HG03469 (cell line): ENCODE measurements at regions not wholly inside any gene's neighbourhood (a gene's known extent, or its start where the extent isn't known, plus 50 kb on each side); places are given as distances from the start of the nearest gene placed in this dataset.
"Not testable (repeated sequence)": the region's sequence is repeated elsewhere in the genome, so short reads cannot be mapped to it uniquely, and the experiment has no call there.

Experiments used
- ATAC-seq: cut with Tn5 transposase; IDR thresholded peaks from one replicate; pipeline ENCODE4 v1.9.1; 2021; ENCODE audit warnings: mild to moderate bottlenecking, moderate library complexity, moderate number of reproducible peaks; ENCODE audit not compliant: unreplicated experiment

DNA sequence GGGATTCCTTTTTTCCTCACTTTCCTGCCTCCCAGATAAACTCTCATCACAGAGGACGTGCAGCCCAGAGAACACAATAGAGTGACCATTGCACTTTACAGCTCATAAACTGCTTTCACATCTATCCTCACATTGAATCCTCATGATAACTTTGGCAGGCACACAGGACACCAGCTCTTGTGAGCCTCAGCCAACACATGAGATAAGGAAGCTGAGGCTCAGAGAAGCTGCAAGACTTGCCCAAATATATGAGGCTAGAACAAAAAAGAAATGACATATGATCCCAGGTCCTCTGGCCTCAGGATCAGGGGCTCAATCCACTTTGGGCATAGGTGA lies 85.0 kb upstream of the CPEB2 start:
- ATAC-seq: no peak

DNA sequence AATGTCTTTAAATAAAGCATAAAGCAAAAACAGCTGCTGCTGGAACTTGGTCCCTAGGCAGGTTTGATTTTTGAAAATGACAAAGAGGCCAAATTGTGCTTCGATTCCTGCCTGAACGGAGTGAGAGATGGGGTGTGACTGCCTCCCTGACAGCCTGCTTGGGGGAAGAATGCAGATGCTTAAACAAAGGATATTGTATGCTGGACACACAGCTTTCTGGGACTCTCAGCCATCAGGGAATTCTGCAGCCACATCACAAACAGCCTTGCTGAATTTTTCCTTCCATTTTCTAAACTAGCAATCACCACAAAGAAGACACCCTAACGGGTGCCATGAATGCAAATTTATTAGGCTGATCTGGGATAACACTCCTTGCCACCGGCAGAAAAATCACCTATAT lies 83.9 kb upstream of the CPEB2 start:
- ATAC-seq: no peak

DNA sequence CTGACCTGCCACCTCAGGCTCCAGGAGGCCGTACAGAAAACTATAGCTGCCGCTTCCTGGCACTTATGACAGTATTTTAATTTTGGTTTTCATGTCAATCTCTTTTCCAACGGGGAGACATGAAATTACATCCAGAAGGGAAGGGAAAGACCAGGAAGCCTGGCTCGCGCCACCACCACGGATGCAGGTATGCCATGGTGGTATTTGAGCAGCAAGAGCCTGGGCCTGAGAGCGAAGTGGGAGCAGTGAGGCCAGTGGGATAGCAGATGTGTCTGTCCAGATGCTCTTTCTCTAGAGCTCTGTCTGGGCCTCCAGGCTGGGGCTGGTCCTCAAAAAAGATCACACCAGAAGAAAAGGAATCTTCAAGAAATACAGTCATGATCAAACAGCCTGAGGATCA lies 82.5 kb upstream of the CPEB2 start:
- ATAC-seq: no peak

GRCh38 chr4:14920237-14920636 lies 82.0 kb upstream of the CPEB2 start:
- no peak for ATAC-seq

DNA sequence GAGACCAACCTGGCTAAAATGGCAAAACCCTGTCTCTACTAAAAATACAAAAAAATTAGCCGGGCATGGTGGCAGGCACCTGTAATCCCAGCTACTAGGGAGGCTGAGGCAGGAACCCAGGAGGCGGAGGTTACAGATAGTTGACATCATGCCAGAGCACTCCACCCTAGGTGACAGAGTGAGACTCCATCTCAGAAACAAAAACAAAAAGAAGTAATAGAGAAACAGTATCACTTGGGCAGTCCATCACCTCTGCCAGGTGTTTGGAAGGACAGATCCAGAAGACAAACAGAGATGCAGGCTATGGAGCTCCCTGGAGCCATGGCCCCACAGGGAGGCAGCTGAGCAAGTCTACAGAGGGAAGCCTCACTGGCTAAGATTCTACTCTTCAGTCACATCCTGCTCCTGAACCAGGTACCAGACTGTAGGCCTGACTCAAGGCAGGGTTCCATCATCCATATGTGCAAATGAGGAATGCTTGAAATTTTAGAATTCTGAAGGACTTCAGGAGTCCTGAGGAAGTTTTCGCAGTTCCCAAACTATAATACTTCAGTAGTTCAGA lies 81.4 kb upstream of the CPEB2 start:
- ATAC-seq: no peak

- ATAC-seq: not testable (repeated sequence)
These were observed 80.5 kb upstream of the CPEB2 start for GRCh38 chr4:14921781-14922180.

DNA sequence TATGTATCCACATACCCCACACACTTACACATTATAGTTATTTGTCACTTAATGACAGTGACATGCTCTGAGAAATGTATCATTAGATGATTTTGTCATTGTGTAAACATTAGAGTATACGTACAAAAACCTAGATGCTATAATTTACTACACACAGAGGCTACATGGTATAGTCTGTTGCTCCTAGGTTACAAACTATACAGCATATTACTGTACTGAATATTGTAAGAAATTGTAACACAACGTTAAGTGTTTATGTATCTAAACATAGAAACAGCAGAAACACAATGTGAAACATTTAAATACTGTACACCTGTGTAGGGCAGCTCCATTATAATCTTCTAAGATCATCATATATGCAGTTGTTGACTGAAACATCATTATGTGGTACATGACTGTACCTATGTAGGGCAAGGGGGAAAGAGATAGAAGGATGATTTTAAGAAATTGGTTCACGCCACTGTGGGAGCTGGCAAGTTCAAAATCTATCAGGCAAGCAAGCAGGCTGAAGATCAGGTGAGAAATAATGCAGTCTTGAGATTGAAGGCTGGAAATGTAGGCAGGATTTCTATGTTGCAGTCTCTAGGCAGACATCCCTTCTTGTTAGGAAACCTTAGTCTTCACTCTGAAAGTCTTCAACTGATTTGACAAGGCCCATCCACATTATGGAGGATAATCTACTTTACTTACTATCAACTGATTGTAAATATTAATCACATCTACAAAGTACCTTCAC lies 78.0 kb upstream of the CPEB2 start:
- ATAC-seq: no peak

GRCh38 chr4:14924812-14925344 lies 77.4 kb upstream of the CPEB2 start:
- ATAC-seq: no peak

DNA sequence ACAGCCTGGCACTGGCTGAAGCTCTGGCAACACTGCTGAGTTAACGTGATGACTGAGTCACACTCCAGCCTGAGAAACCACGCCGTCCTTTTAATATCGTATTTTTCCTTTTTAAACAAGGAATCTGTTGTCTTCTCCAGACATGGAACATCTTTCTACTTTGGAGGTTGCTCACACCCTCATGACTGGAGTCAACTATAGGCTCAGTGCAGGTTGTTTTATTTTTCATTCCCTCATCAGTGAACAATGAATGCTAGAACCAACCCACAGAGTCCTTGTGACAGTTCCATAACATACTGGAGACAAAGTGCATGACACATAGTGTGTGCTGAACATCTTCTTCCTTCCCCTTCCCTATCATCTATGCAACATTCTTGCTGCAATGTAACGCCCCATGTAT lies 76.8 kb upstream of the CPEB2 start:
- ATAC-seq: no peak

DNA sequence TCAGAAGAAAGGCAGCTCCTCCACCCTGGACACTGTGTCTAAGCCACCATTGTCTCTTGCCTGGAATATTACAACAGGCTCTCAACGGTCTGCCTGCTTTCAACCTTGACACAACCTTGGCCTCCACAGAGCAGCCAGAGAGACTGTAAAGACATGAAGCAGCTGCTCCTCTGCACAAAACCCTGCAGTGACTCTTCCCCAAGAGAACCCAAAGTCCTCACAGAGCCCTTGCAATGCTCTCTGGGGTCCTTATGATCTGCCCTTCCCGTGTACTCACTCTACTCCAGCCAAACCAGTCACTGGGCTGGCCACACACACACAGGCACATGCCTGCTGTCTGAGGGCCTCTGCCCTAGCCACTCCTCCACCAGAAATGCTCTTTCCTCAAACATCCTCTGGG lies 75.9 kb upstream of the CPEB2 start:
- ATAC-seq: no peak

DNA sequence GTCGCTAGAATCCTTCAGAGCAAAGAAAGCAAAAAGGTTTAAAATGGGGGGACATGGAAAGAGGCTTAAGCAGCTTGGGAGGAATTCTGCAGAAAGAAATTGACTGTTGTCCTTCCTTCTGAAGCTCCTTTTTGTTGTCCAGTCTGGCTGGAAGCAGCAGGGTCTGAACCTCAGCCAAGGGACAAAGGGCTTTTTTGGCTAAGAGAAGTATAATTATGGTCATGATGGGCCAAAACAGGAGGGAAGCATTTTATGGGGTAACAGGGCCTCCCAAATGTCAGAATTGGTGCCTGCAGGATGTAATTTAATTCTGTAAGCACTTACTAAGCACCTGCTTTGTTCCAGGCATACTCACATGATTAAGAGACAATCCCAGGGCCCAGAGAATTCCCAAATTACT lies 74.2 kb upstream of the CPEB2 start:
- ATAC-seq: no peak

DNA sequence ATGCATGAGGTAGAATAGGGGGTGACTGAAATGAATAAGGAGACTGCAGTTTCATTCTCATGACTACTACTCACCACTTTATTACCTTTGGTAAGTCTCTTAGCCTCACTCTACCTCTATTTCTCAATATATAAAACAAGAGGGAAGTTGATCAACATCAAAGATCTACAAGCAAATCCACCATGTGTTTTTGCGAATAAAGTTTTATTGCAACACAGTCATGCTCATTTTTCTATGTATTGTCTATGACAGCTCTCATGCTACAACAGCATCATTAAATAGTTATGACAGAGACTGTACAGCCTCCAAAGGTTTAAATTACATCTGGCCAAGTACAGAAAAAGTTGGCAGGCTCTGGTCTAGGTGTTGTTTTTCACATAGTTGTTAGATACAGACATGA lies 72.6 kb upstream of the CPEB2 start:
- no peak for ATAC-seq

GRCh38 chr4:14934704-14935390 lies 67.4 kb upstream of the CPEB2 start:
- no peak for ATAC-seq

GRCh38 chr4:14943749-14944148 lies 58.5 kb upstream of the CPEB2 start:
- ATAC-seq: no peak

- ATAC-seq: no peak
These were observed 49.9 kb upstream of the CPEB2 start for GRCh38 chr4:14952352-14952751.
